ENCODE measurements at regions not wholly inside any gene's neighbourhood (a gene's known extent, or its start where the extent isn't known, plus 50 kb on each side); places are given as distances from the start of the nearest gene placed in this dataset.

DNA sequence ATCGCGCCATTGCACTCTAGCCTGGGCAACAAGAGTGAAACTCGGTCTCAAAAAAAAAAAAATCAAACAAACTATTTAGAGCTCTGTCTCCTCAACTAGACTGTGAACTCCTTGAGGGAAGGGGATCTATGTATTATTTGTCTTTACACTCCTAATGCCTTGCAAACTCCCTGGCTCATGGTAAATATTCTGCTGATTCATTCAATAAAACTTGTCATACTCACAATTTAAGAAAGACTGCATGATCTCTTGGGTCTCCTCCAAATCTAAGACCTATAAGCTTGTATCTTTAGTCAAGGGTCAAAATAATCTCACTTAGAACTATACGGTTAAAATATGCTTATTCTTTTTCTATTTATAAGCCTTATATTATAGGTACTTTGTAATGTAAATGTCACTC lies 90.3 kb upstream of the NR5A2 start:
- H3K4me1 ChIP-seq, result no peaks in the 10 kb centered on the region

DNA sequence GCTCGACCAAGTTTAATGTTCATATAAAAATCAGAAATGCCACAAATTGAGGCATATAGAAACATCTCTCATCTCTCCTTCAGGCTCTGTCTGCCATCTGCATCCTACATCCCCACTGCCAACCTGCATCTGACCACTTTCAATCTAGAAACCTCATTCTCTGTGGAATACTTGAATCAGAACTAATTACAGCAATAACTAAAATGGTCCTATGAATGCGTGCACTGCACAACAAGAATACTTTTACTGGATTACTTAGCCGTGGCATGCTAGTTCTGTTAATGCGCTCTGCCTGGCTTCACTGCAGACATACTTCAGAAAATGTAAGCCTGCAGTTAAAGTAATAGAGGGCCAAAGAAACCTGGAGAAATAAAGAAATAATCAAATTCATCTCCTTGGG lies 89.8 kb upstream of the NR5A2 start:
- no peaks in the 10 kb centered on the region for H3K9me3 ChIP-seq
- no peaks in the 10 kb centered on the region for H3K4me1 ChIP-seq
- TF ChIP-seq, protein P1, sequence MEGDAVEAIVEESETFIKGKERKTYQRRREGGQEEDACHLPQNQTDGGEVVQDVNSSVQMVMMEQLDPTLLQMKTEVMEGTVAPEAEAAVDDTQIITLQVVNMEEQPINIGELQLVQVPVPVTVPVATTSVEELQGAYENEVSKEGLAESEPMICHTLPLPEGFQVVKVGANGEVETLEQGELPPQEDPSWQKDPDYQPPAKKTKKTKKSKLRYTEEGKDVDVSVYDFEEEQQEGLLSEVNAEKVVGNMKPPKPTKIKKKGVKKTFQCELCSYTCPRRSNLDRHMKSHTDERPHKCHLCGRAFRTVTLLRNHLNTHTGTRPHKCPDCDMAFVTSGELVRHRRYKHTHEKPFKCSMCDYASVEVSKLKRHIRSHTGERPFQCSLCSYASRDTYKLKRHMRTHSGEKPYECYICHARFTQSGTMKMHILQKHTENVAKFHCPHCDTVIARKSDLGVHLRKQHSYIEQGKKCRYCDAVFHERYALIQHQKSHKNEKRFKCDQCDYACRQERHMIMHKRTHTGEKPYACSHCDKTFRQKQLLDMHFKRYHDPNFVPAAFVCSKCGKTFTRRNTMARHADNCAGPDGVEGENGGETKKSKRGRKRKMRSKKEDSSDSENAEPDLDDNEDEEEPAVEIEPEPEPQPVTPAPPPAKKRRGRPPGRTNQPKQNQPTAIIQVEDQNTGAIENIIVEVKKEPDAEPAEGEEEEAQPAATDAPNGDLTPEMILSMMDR (IDR thresholded peaks at IDR 0.05), result no peak
- TF ChIP-seq POLR2AphosphoS5 (IDR thresholded peaks at IDR 0.05) (no peak), EP300 (IDR thresholded peaks at IDR 0.05) (no peak), POLR2A (IDR thresholded peaks at IDR 0.05) (no peak)
- H3K4me3 ChIP-seq, result no peak overlapping the region
- no peaks in the 10 kb centered on the region for H3K36me3 ChIP-seq
- H3K27ac ChIP-seq, result no peak overlapping the region
- 85% methylated on average over 4 of the region's 4 CpGs for WGBS
- DNase-seq (ENCODE audit: low spot score in 2 of 2), result no peak
- H3K27me3 ChIP-seq, result no peaks in the 10 kb centered on the region

More for the DNA sequence above, 90.3 kb upstream of the NR5A2 start:
- Histone ChIP-seq H3K4me3 (no peak overlapping the region), H3K27ac (no peak overlapping the region), H3K9me3 (no peaks in the 10 kb centered on the region), H3K36me3 (no peaks in the 10 kb centered on the region), H3K27me3 (no peaks in the 10 kb centered on the region)
- TF ChIP-seq, protein P1 (IDR thresholded peaks at IDR 0.05), result no peak
- TF ChIP-seq POLR2A (IDR thresholded peaks at IDR 0.05) (no peak), POLR2AphosphoS5 (IDR thresholded peaks at IDR 0.05) (no peak), EP300 (IDR thresholded peaks at IDR 0.05) (no peak)
- 90% methylated on average over 4 of the region's 4 CpGs for WGBS
- no peak for DNase-seq (ENCODE audit: low spot score in 2 of 2)

DNA sequence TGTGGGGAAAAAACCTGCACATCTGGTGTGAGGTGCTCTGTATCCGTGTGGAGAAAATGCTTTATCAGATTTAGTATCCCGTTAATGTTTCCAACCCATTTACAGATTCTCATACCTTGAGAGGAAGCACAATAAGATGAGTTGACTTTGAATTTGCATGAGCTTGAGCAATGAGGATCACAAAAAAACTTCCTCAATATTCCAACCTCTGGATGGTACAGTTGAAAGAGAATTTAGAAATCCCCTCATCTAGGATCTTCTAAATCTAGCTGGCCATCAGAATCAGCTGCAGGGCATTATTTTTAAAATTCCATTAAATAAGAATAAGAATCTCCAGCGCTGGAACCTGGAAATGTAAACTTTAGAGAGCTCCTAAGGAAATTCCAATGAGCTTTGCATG lies 82.5 kb upstream of the NR5A2 start:
- DNase-seq (ENCODE audit: low spot score in 2 of 2), result no peak
- H3K36me3 ChIP-seq, result no peaks in the 10 kb centered on the region
- no peaks in the 10 kb centered on the region for H3K9me3 ChIP-seq
- 68% methylated on average over 3 of the region's 3 CpGs for WGBS
- H3K27ac ChIP-seq, result no peak overlapping the region
- H3K27me3 ChIP-seq, result no peaks in the 10 kb centered on the region
- H3K4me1 ChIP-seq, result no peaks in the 10 kb centered on the region
- TF ChIP-seq POLR2AphosphoS5 (IDR thresholded peaks at IDR 0.05), result no peak
- TF ChIP-seq, protein P1 (IDR thresholded peaks at IDR 0.05), result no peak
- no peak for TF ChIP-seq EP300 (IDR thresholded peaks at IDR 0.05)
- no peak for TF ChIP-seq POLR2A (IDR thresholded peaks at IDR 0.05)
- no peak overlapping the region for H3K4me3 ChIP-seq

DNA sequence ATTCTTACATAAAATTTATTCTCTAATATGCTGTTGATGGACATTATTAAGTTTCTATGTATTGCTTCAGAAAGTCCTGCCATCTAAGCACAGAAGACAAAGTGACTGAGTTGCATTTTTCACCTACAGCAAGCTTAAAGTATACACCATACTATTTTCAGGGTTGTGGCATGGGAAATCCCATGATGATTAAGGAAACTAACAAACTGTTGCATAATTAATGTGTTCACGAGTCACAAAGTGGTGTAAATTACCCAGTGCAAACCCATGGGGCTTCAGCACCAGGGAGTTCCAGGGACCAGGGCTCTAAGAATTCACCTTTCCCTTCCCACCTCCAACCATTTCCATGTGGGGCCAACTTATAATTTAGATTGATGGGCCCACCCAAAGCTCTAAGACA lies 81.9 kb upstream of the NR5A2 start:
- H3K36me3 ChIP-seq, result no peaks in the 10 kb centered on the region
- TF ChIP-seq EP300 (IDR thresholded peaks at IDR 0.05) (no peak), POLR2A (IDR thresholded peaks at IDR 0.05) (no peak), POLR2AphosphoS5 (IDR thresholded peaks at IDR 0.05) (no peak)
- TF ChIP-seq, protein P1 (IDR thresholded peaks at IDR 0.05), result no peak
- H3K4me1 ChIP-seq, result no peaks in the 10 kb centered on the region
- 36% methylated on average over 1 of the region's 1 CpG for WGBS
- no peaks in the 10 kb centered on the region for H3K27me3 ChIP-seq
- no peaks in the 10 kb centered on the region for H3K9me3 ChIP-seq
- no peak overlapping the region for H3K27ac ChIP-seq
- H3K4me3 ChIP-seq, result no peak overlapping the region
- no peak for DNase-seq (ENCODE audit: low spot score in 2 of 2)

DNA sequence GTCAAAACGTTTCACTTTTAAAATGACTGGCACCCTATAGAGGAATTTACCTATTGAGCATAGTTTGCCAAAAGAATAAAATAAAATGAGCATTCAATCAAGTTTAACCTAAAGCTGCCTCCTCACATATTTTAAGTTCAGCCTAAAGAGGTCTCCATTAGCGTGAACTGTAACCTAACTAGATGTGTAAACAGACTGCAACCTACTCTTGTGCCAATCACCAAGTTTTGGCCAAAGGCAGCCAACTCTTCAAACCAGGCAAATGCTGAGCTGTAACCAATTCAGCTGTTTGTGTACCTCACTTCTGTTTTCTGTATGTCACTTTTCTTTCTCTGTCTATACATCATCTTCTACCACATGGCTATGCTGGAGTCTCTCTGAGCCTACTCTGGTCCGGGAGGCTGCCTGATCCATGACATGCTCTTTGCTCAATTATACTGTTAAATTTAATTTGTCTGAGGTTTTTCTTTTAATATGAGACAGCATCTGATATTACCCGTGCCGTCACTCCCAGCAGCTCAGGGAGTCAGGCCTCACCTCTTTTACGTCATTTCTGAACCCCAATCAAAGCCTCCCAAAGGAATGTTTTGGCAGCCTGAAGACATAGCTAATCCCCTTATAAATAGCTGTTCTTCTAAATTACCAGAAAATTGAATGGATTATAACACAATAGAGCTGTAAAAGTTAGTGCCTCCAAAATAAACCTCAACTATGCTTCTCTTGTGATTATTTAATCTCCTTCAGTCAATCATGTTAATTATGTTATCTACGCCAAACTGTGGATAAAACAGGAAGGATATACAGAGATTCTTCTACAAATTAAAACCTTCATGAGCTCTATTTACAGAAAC lies 81.0 kb upstream of the NR5A2 start:
- H3K36me3 ChIP-seq, result no peaks in the 10 kb centered on the region
- no peaks in the 10 kb centered on the region for H3K4me1 ChIP-seq
- H3K4me3 ChIP-seq, result no peak overlapping the region
- H3K27ac ChIP-seq, result no peak overlapping the region
- no peaks in the 10 kb centered on the region for H3K9me3 ChIP-seq
- TF ChIP-seq EP300 (IDR thresholded peaks at IDR 0.05), result no peak
- TF ChIP-seq, protein P1 (IDR thresholded peaks at IDR 0.05), result no peak
- no peak for TF ChIP-seq POLR2A (IDR thresholded peaks at IDR 0.05)
- TF ChIP-seq POLR2AphosphoS5 (IDR thresholded peaks at IDR 0.05), result no peak
- 70% methylated on average over 7 of the region's 7 CpGs for WGBS
- no peaks in the 10 kb centered on the region for H3K27me3 ChIP-seq
- no peak for DNase-seq (ENCODE audit: low spot score in 2 of 2)

Data from suprapubic skin (tissue), 4 donors.